EH (cell line): ENCODE measurements at regions not wholly inside any gene's neighbourhood (a gene's known extent, or its start where the extent isn't known, plus 50 kb on each side); places are given as distances from the start of the nearest gene placed in this dataset.
A peak's percentile ranks its signal among the peaks of the same experiment; 100 is the strongest.

Experiments
- DNase-seq: peaks from one replicate; pipeline ENCODE4 v3.0.0-alpha.2; 2015; ENCODE audit warnings: low read depth

DNA sequence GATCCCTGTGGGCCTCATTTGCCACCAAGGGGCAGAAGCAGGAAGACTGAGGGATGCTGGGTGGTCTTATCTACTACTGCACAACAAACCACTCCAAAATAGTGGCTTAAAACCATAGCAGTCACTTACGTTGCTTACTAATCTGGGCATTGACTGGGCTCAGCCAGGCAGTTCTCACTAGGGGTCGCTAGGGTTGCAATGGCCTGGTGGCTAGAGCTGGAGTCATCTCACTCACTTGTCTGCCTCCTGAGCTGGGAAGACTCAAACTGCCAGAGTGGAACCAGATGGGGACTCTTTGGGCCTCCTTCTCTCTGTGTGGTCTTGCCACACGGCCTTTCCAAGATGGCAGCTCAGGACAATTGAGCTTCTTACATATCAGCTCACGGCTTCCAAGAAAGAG lies 216.3 kb upstream of the BCOR start:
- no peak for DNase-seq

DNA sequence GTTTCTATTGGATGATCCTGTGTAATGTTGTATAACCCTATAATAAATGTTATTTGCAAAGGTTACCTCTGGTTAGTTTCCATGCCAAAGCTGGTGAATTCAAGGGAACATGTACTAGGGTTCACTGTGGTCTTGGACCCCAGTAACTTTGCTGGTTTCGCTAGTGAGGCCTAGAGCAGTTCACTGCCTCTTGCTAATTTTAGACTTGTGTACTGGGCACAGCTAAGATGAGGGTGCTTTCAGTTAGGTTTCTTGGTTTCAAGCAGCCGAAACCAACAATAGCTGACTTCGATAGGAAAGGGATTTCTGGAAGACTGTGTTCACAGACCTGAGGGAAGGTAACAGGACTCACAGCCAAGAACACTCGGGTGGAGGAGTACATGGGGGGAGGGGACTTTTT lies 215.5 kb upstream of the BCOR start:
- no peak for DNase-seq

DNA sequence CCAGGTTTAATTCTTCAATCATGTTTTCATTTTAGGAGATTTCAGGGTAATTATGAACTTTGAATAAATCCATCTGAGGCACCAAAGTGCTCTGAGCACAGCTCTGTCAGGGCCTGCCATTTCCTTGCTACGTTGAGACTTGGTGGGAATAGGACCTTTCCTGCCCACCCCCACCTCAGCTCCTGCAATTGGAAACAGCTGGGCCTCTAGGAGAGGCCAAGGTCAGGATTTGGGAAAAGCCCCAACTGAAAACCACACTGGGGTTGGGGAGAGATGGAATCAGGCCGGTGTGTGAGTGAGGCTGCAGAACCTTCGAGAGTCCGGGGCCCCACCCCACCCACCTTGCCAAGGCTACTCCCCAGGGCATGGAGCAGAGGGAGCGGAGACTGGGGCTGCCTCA lies 212.7 kb upstream of the BCOR start:
- DNase-seq: no peak

DNA sequence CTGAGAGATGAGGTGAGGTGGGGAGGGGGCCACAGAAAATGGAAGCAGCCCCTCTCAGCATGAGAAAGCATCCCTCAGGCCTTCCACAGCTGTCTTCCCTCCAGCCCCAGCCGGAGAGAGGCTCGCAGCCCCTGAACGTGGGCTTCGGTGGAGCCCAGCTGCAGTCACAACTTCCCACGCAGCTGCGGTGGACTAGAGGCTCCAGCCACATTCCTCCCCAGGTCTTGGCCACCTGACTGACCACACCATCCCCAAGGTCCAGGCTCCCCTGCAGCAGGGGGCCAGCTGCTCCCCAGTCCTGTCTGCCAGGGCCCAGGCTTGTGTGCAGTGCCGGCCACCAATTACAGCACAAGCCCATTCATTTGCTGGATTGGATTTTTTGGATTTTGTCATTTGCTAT lies 212.3 kb upstream of the BCOR start:
- DNase-seq: no peak

DNA sequence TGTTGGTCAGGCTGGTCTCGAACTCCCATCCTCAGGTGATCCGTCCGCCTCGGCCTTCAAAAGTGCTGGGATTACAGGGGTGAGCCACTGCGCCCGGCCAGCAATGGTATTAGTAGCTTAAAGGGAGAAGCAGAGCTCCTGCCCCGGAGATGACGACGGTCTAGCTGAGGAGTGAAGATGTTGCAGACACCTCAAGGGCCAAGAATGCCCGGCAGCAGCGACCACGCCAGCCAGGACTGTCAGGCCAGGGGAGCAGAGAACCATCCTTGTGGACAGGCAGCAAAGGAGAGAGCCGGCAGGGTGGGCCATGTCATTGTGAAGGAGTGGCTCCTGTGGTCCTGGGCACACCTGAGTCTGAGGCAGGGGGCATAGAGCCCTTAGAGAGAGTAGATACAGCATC lies 210.1 kb upstream of the BCOR start:
- no peak for DNase-seq

DNA sequence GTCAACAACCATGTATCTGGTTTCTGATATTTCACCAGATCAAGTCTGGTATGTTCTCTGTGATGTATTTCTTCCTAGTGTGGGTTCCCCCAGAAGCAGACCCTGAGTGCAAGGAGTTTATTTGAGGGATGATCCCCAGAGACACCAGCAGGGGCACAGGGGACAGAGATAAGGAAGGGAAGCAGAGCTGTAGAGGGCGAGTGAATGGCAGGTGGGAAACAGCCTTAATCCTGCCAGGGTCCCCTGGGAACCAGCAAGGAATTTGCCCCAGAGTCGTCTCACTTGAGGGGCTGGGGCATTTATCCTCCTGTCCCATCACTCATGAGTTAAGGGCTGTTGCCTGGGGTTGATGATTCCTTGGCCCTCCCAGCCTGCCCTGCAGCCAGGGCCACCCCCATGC lies 206.4 kb upstream of the BCOR start:
- no peak for DNase-seq

DNA sequence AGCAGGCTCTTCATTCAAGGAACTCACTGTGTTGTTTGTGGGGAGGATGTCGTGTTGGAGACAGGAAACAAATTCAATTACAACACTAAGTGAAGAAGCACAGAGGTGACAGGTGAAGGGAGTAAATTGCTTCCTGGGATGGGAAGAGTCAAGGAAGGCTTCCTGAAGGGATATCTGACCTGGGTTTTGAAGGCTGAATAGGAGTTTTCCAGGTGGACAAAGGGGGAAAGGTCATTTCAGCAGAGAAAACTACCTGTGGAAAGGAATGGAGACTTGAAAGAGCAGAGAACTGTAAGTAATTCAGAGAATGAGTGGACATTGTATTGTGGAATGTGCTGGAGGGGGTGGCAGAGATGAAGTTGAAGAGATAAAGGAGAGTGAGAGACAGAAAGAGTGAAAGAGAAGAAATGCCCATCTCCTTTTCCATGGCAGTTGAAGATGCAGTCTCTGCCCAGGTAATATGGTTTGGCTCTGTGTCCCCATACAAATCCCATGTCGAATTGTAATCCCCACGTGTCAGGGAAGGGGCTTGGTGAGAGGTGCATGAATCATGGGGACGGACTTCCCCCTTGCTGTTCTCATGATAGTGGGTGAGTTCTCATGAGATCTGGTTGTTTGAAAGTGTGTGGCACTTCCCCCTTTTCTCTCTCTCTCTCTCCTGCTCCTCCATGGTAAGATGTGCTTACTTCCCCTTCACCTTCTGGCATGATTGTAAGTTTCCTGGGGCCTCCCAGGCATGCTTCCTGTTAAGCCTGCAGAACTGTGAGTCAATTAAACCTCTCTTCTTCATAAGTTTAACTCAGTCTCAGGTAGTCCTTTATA lies 205.7 kb upstream of the BCOR start:
- no peak for DNase-seq

DNA sequence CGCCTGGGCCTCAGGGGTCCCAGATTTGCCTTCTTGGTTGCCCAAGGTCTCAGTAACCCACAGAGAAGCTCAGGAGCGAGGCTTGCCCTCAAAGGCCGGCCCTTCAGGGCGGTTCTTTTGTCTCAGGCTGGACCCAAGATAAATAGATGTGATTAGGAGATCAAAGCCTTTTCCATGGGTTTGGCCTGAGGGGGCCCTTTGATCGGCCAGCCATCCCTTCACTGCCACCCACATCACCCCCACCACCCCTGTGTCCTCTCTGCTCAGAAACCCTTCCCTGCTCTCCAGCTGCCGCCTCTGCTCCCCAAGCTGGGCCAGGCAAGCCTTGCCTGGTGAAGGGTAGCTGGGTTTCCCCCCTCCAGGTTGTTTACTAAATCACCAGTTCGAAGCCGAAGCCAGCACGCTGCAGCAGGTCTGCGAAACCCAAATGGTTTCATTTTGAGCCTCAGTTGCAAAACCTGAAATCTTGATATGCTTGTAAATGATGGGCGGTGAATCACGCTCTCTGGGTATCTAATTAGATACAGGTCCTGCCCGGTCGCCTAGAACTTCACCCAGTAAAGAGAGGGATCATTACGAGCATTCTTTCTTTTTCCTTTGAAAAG lies 202.6 kb upstream of the BCOR start:
- no peak for DNase-seq

DNA sequence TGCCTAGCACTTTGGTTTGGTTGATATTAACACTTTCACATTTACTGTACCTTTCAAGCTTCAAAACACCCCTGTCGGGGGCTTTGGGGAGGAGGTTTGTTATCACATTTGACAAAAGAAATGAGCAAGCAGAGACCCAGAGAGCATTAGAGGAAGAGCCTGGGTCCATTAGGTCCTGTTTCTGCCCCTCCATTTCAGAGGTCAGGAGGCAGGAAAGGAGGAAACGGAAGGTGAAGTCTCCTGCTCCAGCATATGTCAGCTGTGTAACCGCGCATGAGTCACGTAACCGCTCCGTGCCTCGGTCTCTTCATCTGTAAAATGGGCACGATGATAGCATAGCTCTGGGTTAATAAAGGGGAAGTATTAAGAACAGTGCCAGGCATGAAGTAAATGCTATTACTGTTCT lies 201.9 kb upstream of the BCOR start:
- DNase-seq: no peak

DNA sequence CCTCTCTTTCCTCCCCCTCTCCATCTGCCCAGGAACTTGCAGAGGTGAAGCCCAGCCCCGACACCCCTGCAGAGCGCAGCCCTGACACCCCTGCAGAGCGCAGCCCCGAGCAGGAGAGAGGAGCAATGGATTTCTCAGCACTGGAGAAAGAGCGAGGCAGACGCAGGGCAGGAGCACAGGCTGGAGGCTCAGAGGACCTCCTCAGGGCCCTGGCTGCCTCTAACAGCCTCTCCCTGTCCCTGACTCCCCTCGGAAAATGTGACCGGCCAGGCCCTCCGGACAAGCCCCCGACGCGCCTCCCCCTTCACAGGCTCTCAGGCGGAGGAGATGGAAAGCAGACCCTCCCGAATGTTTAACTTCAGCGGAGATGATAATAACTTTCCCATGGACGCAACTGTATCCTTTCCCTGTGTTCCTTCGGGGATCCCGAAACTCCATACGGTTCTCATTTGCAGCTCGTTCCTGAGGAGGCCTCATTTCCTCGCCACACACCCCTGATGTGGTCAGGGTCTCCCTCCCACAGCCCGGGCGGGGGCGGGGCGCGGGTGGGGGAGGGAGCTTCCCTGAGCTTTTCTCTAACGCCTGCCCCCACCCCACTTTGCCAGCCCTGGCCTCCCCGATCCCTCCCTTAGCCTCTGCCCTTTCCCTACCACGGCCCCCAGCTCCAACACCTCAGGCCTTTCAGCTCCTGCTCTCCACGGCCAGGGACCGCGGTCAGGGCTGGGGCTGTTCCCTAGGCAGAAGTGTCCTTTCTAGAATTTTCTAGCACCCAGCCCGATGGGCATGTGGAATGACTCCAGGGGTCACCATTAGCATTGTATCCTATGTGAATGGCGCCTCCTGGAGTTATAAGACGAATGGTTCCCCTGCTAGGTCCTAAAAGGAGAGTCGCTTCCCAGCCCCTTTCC lies 201.1 kb upstream of the BCOR start:
- peak; percentile 9 for DNase-seq

DNA sequence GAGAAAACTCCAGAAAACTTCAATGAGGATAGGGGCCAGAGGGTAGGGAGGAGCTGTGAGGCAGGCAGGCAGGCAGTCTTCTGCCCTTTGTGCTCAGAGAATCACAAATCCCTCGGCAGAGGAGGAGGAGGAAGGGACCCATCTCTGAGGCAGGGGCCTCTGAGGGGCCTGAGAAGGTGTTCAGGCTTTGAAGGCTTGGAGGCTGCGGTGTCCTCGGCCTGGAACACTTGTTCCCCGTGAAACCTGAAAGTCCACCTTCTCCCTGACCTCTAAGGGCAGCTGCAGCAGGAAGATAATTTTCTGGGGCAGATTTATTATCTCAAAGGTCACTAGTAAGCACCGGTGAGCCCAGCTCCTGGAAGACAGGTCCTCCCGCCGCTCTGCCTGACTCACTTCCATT lies 200.3 kb upstream of the BCOR start:
- no peak for DNase-seq

DNA sequence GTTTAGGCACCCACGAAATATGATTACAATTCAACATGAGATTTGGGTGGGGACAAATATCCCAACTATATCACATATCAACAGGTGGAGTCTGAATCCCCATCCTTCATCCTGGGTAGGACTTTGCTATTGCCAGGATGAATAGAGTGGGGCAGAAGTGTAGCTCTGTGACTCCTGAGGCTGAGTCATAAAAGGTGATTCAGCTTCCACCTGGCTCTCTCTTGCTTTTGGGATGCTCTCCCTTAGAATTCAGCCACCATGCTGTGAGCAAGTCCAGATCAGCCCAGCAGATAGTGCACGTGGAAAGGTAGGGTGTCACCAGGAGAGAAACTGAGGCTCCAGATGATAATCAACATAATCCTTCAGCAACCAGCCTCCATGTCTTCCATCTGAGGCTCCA lies 193.8 kb upstream of the BCOR start:
- DNase-seq: no peak

DNA sequence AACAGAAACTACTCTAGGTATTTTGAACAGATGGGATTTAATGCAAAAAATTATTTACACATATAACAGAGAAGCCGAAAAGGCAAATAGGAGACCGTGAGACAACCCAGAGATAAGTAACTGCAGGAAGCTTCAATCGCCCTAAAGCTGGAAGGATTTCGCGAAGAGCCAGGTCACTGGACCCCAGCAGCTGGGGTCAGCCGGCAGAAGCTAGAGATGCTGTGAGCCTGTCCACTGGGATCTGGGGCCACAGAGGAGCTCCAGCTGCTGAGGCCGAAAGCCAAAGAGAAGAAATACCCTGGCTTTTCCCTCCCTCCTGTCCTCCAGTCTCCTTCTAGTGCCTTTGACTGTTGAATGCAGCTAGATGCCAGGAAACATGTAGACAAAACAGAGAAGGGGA lies 192.8 kb upstream of the BCOR start:
- DNase-seq: no peak

DNA sequence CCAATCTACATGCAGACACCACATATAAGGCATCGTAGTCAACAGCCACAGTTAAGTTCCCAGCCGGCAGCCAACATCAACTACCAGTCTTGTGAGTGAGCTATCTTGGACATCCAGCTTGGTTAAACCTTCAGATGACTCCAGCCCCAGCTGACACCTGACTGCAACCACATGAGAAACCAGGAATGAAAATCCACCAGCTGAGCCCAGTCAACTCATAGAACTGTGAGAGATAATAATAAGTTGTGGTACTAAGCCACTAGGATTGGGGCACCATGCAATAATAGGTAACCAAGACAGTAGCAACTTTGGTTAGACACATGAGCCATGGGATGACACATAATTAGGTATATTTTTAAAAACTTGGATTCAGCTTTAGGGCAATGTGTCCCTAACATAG lies 188.1 kb upstream of the BCOR start:
- DNase-seq: no peak

DNA sequence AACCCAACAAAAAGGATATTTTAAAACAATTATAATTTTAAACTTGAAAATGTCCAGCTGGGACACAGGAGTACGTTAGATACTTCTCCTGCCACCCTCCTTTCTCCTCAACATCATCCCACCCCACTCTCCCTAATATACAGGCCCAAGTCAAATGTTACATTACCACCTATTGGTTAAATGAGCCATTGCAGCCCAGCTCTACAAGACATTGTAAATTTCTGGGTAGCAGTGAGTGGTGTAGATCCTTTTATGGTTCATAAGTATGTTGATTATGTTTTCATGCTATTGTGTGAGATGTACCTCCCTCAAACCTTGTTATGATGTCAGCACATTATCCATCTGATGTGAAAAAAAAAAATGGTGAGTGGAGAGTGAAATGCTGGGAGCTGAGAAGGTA lies 187.1 kb upstream of the BCOR start:
- DNase-seq: no peak

DNA sequence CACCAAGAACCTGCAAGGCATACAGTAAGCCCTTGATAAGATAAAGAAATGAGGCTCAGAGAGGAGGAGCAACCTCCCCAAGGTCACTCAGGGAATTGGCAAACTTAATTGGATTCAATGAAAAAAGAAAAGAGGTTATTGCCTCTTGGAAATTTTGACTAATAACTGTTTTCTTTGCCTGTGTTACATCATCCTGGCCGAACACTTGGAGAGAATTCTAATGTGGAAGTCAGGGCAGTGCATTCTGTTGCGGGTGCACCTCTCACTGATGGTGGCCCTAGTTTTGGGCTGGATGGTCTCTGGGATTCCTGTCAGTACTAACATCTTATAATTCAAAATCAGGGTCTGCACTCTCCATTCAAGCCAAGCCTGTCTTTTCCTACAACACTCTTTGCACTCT lies 186.2 kb upstream of the BCOR start:
- no peak for DNase-seq

DNA sequence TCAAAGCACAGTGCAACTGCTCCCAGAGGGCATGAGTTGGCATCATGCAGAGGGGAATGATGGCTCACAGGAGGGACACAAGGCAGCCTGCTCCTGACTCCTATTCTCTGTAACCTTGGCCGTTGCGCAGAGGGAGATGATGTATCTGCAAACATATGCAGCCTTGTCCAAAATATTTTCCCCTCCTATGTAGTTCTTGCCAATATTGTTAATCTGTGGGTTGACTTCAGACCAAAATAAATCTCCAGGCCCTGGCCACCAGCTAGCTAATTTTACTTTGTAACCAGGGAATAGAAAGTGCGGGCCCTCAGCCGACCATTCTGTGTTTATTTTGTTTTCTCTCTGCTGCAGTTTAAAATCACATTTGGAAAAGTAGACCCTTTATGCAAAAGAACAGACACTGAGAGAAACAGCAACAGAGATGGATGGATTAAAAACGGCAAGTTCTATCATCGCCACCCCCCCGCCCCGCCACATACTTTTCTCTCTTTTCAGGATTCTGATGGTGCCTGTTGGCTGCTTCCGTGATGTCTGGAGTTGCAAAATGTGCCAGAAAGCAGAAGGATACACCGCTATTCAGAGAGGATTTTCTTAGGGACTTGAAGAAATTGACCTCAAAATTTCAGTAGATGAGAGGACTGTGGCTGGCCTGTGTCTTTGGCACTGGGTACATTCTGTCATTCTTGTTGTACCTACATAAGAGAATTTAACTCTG lies 185.3 kb upstream of the BCOR start:
- no peak for DNase-seq

DNA sequence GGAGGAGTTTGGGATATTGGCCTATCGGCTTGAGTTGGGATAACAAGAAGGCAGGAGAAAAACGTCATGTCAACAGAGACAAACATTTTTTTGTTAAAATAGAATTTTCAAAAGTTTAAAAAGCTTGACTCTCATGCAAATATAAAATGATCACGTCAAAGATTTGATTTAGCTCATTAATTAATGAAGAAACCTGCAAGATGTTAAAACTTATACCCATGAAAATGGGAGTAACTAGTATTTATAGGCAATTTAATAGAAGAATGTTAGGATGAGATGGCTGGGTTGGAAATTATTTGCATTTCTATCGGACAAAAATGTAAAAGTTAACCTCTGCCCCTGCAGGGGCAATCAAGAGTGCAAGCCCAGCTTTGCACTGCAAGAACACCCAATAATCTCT lies 184.6 kb upstream of the BCOR start:
- no peak for DNase-seq

DNA sequence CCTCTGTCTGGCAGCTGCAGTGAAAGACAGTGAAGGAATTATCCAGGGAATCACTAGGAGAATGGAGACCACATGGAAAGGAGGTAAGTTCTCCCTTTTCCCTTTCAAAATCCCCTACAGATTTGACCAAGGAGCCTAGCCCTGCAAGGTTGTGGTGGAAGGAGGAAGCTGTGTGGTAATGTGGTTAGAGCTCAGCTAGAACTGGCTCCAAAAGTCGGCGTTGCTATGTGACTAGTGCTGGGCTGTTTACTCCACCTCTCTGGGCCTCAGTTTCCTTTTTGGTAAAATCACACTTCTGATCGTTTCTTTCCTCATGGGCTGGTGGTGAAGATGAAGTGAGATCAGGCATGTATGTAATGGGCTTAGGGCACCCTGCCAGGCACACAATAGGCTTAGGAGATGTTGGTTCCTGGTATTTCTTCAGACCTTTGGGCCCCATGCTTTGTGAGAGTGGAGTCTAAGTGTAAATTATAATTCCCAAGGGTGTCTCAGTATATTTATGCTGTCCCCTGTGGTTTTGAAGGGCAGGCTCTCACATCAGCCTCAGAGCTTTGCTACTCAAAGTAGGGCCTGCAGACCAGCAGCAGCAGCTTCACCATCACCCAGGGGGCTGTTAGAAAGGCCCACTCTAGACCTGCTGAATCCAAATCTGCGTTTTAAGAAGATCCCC lies 183.7 kb upstream of the BCOR start:
- no peak for DNase-seq

DNA sequence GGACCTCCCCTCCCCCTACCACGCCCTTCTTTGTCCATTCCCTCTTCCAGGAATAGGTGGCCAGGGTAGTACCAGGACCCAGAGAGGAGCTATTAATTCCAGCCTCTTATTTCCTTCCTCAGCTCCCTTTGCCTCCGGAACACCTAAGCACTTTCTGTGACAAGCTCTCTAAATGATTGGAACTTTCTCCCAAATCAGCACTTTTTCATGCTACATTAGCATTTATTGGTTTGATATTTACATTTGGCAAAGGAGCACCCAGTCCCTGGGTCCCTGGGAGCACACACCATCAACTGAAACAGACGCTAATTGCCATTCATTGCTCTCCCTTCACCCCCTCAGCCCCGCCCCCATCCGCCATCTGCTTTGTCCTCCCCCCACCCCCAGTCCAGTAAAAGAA lies 182.0 kb upstream of the BCOR start:
- no peak for DNase-seq

DNA sequence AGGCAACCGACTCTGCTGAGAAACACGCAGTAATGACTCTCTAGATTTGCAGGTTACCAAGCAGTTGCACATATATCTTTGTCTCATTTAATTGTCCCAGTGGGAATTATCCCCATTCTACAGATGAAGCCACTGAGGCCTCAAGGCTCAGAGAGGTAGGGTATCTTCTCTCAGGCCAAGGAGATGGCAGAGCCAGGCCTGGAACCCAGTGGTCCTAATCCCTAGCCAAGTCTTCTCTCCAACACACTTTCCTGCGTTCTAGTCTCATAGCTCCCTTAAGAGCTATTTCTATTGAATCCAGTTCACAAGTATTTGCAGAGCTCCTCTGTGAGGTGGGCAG lies 181.3 kb upstream of the BCOR start:
- DNase-seq: no peak
